ENCODE measurements at regions not wholly inside any gene's neighbourhood (a gene's known extent, or its start where the extent isn't known, plus 50 kb on each side); places are given as distances from the start of the nearest gene placed in this dataset.

DNA sequence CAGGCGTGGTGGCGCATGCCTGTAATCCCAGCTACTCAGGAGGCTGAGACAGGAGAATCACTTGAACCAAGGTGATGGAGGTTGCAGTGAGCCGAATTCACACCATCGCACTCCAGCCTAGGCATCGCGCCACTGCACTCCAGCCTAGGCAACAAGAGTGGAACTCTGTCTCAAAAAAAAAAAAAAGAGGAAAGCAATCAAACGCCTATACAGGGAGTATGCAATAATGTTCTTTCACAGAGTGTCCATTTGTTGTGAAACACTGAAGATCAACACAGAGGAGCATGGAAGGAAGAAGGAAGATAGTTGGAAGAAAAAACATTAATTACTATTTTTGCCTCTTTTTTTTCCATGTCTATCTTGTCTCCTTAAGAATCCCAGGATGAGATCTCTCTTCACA, 113.4 kb downstream of the FBXO8 start:
- no peak for FAIRE-seq
- H3K27ac Mint-ChIP-seq (ENCODE audit: unreplicated experiment) = no peak overlapping the region
- H3K4me1 Mint-ChIP-seq (ENCODE audit: low read depth, unreplicated experiment) = no peaks in the 10 kb centered on the region

DNA sequence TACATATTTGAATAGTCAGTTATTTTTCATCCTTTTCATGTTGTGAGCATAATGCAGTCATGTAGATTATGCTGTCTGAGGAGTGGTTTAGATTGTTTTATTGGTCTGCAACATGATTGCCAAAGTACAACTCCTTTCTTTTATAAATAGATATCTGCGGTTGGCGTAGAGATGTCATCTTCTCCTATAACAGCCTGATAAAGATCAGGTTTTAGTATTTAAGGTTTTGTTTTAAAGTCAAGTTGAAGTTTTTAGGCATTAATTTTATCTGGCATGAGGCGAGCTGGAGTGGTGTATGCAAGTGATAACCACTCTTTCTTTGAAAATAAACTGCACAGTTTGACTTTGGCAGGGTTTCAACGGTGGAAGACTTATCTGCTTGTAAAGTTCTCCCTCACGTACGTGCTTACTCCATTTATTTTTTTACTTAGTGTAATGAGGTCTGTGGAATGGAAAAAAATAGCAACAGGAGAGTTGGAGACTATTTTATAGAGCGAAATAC, 126.3 kb downstream of the FBXO8 start:
- H3K9ac ChIP-seq (ENCODE audit: low read length) = no peak overlapping the region
- no peaks in the 10 kb centered on the region for H3K36me3 ChIP-seq (ENCODE audit: insufficient read depth, low read length)
- H3K27me3 ChIP-seq (ENCODE audit: insufficient read depth, low read length) = no peaks in the 10 kb centered on the region
- H3K27ac Mint-ChIP-seq (ENCODE audit: unreplicated experiment) = no peak overlapping the region
- H3K27me3 Mint-ChIP-seq (ENCODE audit: low read depth, unreplicated experiment) = peaks cover 4% of the 10 kb centered on the region
- DNase-seq (ENCODE audit: low read depth) (no peak), FAIRE-seq (no peak)
- no peaks in the 10 kb centered on the region for H4K20me1 ChIP-seq (ENCODE audit: insufficient read depth, low read length)
- no peak overlapping the region for H3K4me3 ChIP-seq (ENCODE audit: insufficient read depth, low read depth, low read length)
- no peak for TF ChIP-seq EZH2 (IDR thresholded peaks at IDR 0.05; ENCODE audit: insufficient read depth, low read length)
- TF ChIP-seq, protein P1, sequence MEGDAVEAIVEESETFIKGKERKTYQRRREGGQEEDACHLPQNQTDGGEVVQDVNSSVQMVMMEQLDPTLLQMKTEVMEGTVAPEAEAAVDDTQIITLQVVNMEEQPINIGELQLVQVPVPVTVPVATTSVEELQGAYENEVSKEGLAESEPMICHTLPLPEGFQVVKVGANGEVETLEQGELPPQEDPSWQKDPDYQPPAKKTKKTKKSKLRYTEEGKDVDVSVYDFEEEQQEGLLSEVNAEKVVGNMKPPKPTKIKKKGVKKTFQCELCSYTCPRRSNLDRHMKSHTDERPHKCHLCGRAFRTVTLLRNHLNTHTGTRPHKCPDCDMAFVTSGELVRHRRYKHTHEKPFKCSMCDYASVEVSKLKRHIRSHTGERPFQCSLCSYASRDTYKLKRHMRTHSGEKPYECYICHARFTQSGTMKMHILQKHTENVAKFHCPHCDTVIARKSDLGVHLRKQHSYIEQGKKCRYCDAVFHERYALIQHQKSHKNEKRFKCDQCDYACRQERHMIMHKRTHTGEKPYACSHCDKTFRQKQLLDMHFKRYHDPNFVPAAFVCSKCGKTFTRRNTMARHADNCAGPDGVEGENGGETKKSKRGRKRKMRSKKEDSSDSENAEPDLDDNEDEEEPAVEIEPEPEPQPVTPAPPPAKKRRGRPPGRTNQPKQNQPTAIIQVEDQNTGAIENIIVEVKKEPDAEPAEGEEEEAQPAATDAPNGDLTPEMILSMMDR (IDR thresholded peaks at IDR 0.05; ENCODE audit: insufficient read depth, low read depth, low read length) = no peak
- H3K36me3 Mint-ChIP-seq (ENCODE audit: low read depth, unreplicated experiment) = no peaks in the 10 kb centered on the region
- peaks cover 4% of the 10 kb centered on the region for H3K4me1 Mint-ChIP-seq (ENCODE audit: low read depth, unreplicated experiment)
- H3K27ac ChIP-seq (ENCODE audit: low read depth, low read length) = no peak overlapping the region
- no peaks in the 10 kb centered on the region for H3K4me1 ChIP-seq (ENCODE audit: insufficient read depth, low read length)
- no peaks in the 10 kb centered on the region for H3K9me3 Mint-ChIP-seq (ENCODE audit: unreplicated experiment)
- H3K4me2 ChIP-seq (ENCODE audit: low read length) = no peak overlapping the region
- H2AFZ ChIP-seq (ENCODE audit: low read depth, low read length) = no peak overlapping the region
- H3K79me2 ChIP-seq (ENCODE audit: insufficient read depth, low read length) = no peaks in the 10 kb centered on the region
- no peaks in the 10 kb centered on the region for H3K9me3 ChIP-seq (ENCODE audit: insufficient read depth, low read depth, low read length)
- no peak overlapping the region for H3K4me3 Mint-ChIP-seq (ENCODE audit: unreplicated experiment)

More for the DNA sequence above, 113.4 kb downstream of the FBXO8 start:
- no peaks in the 10 kb centered on the region for H3K9me3 Mint-ChIP-seq (ENCODE audit: unreplicated experiment)
- H3K4me3 ChIP-seq (ENCODE audit: insufficient read depth, low read depth, low read length) = no peak overlapping the region
- H3K4me3 Mint-ChIP-seq (ENCODE audit: unreplicated experiment) = no peak overlapping the region
- H3K36me3 Mint-ChIP-seq (ENCODE audit: low read depth, unreplicated experiment) = no peaks in the 10 kb centered on the region
- H2AFZ ChIP-seq (ENCODE audit: low read depth, low read length) = no peak overlapping the region
- H3K9ac ChIP-seq (ENCODE audit: low read length) = no peak overlapping the region
- H3K9me3 ChIP-seq (ENCODE audit: insufficient read depth, low read depth, low read length) = no peaks in the 10 kb centered on the region
- no peaks in the 10 kb centered on the region for H3K36me3 ChIP-seq (ENCODE audit: insufficient read depth, low read length)
- H3K27ac ChIP-seq (ENCODE audit: low read depth, low read length) = no peak overlapping the region
- H3K4me1 ChIP-seq (ENCODE audit: insufficient read depth, low read length) = no peaks in the 10 kb centered on the region
- no peaks in the 10 kb centered on the region for H4K20me1 ChIP-seq (ENCODE audit: insufficient read depth, low read length)
- no peaks in the 10 kb centered on the region for H3K79me2 ChIP-seq (ENCODE audit: insufficient read depth, low read length)
- no peaks in the 10 kb centered on the region for H3K27me3 Mint-ChIP-seq (ENCODE audit: low read depth, unreplicated experiment)
- no peaks in the 10 kb centered on the region for H3K27me3 ChIP-seq (ENCODE audit: insufficient read depth, low read length)
- no peak for TF ChIP-seq EZH2 (IDR thresholded peaks at IDR 0.05; ENCODE audit: insufficient read depth, low read length)
- TF ChIP-seq, protein P1 (IDR thresholded peaks at IDR 0.05; ENCODE audit: insufficient read depth, low read depth, low read length) = no peak
- DNase-seq (ENCODE audit: low read depth) = no peak
- no peak overlapping the region for H3K4me2 ChIP-seq (ENCODE audit: low read length)

DNA sequence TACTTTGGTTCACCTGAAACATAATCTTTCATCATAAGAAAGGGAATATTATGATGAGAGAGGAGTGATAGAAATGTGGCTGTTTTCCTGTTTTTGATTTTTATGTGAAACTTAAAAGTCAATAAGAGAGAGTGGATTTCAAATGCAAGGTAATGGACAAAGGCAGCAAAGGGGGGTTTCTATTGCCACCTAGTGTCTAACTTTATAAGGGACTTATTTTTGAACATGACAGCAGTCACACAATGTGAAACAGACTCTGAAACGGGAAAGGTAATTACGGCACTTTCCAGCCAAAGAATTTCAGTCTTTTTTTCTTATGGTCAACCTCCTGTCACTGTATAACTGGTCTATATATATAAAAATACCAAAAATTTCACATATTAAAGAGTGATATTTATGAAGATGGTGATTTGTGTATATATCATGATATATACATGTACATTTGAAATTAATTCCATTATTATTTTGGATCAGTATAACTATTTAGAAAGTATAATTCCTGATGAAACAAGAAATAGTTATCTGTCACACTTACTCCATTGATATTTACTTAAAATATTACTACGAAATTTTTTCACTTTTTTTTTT, 127.1 kb downstream of the FBXO8 start:
- Histone ChIP-seq H3K4me1 (ENCODE audit: insufficient read depth, low read length) (no peaks in the 10 kb centered on the region), H3K9me3 (ENCODE audit: insufficient read depth, low read depth, low read length) (no peaks in the 10 kb centered on the region), H3K27me3 (ENCODE audit: insufficient read depth, low read length) (no peaks in the 10 kb centered on the region), H3K4me3 (ENCODE audit: insufficient read depth, low read depth, low read length) (no peak overlapping the region), H3K27ac (ENCODE audit: low read depth, low read length) (no peak overlapping the region), H3K9ac (ENCODE audit: low read length) (no peak overlapping the region), H4K20me1 (ENCODE audit: insufficient read depth, low read length) (no peaks in the 10 kb centered on the region), H3K79me2 (ENCODE audit: insufficient read depth, low read length) (no peaks in the 10 kb centered on the region), H2AFZ (ENCODE audit: low read depth, low read length) (no peak overlapping the region), H3K4me2 (ENCODE audit: low read length) (no peak overlapping the region), H3K36me3 (ENCODE audit: insufficient read depth, low read length) (no peaks in the 10 kb centered on the region)
- no peaks in the 10 kb centered on the region for H3K9me3 Mint-ChIP-seq (ENCODE audit: unreplicated experiment)
- H3K27ac Mint-ChIP-seq (ENCODE audit: unreplicated experiment) = no peak overlapping the region
- H3K27me3 Mint-ChIP-seq (ENCODE audit: low read depth, unreplicated experiment) = peaks cover 4% of the 10 kb centered on the region
- no peak overlapping the region for H3K4me3 Mint-ChIP-seq (ENCODE audit: unreplicated experiment)
- FAIRE-seq = peak; percentile 87
- no peaks in the 10 kb centered on the region for H3K36me3 Mint-ChIP-seq (ENCODE audit: low read depth, unreplicated experiment)
- peaks cover 4% of the 10 kb centered on the region for H3K4me1 Mint-ChIP-seq (ENCODE audit: low read depth, unreplicated experiment)
- DNase-seq (ENCODE audit: low read depth) = peak; percentile 9
- TF ChIP-seq EZH2 (IDR thresholded peaks at IDR 0.05; ENCODE audit: insufficient read depth, low read length) = no peak
- TF ChIP-seq, protein P1 (IDR thresholded peaks at IDR 0.05; ENCODE audit: insufficient read depth, low read depth, low read length) = peak; percentile 73
